HG03139 (cell line): ENCODE measurements at regions not wholly inside any gene's neighbourhood (a gene's known extent, or its start where the extent isn't known, plus 50 kb on each side); places are given as distances from the start of the nearest gene placed in this dataset.

Source experiments
- ATAC-seq: cut with Tn5 transposase; IDR thresholded peaks from one replicate; pipeline ENCODE4 v1.9.1; 2021; ENCODE audit not compliant: unreplicated experiment

DNA sequence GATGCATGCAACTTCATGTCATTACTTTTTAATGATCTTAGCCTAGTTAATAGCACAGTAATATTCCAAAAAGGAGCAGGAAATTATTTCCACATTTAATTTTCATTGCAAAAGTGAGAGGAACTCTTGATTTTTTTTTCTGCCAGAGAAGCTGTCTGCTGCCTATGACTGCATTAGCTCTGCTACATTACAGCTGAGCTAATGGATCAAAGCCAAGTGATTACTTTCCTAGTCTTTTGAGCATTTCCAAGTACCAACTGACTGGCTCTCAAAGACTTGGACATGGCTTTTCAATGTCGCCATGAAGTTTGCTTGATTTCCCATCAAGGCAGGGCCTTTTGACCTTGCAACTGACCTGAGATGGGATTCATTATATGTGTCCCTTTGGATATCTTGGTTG is 356.6 kb upstream of the XYLT1 start:
- ATAC-seq = no peak

GRCh38 chr16:17817943-17818342 is 347.2 kb upstream of the XYLT1 start:
- ATAC-seq = no peak

- ATAC-seq = no peak
Observed at GRCh38 chr16:17817260-17817659, 346.5 kb upstream of the XYLT1 start.

DNA sequence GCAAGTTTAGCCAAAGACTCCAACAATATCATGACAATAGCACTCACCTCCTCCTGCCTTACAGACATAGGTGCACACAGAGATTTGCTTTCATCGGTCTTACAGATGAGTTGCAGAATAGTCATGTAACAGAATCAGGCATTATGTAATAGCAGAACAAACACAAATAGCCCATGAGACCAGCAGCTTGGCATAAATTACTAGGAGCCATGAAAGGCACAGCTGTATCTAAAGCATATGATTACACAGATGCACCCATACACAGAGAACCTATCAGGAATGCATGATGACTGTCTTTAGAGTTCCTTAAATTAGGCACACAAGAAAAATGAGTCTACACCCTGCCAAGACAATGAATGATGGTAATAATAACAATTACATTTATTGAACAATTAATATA is 342.0 kb upstream of the XYLT1 start:
- no peak for ATAC-seq

DNA sequence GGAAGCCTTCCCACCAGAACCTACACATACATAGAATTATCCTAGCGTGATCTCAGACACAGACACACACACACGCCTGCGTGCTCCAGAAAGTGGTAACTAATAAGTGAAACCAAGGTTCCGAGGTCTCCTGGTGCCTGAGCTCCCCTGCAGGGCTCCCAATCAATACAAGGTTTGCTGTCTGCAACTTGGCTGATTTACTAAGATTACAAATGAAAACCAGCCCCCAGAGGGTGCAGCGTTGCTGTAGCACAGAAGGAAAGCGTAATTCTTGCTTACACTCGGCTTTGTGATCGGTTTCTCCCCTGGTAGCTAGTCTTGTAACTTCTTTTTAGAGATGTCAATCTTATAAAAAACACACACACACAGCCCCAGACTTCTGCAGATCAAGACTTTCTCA is 334.1 kb upstream of the XYLT1 start:
- ATAC-seq = no peak

DNA sequence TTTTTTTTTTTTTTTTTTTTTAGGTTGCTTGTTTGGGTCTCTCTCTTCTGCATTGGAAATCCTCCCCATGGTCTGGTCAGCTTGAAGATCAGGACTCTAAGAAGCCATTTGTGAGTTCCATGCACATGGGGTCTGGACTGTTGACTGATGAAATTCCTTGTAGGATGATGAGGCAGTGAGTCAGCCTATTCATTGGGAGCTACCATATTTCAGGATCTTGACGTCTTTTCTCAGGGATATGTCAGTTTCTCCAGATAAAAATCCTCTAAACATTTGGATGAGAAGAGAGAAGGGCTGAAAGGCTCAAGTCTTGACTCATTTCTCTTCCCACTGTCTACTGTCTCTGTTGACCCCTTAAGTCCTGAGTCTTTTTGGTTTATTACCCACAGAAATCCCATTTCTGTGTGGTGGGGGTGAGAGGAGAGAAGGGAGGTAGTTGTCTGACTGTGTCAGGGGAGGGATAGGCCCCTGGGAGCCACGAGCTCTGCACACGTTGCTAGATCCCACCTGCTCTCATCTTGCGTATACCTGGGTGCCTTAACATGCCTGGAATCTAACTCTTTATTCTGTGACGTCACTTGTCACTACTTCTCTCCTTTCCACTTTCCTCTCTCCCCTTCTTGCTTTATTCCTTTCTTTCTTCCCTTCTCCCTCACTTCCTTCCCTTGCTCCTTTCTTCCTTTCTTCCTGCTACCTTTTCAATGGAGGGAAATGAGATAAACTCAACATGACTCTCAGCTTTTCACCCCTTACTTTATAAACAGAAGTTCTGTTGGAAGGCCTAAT is 333.1 kb upstream of the XYLT1 start:
- no peak for ATAC-seq

- no peak for ATAC-seq
Observed at GRCh38 chr16:17802571-17802970, 331.8 kb upstream of the XYLT1 start.

DNA sequence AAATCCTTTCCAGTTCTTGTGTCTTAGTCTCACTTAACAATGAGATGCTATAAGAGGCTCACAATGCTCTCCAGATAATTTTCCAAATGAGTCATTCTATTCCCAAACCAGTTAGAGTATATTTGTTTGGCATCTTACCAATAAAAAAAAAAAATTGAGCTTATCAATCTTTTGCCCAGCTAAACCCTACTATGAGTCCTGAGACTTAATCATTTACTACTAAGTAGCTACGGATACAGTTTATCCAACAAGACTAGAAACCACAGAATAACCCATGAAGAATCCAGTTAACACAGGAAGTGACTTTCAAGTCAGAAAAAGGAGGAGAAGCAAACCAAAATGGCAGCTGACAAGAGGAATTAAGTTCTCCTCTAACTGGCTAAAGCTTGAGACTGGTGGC is 330.3 kb upstream of the XYLT1 start:
- no peak for ATAC-seq

- ATAC-seq = no peak
Observed at GRCh38 chr16:17798716-17799115, 328.0 kb upstream of the XYLT1 start.

GRCh38 chr16:17793354-17793753 is 322.6 kb upstream of the XYLT1 start:
- no peak for ATAC-seq

GRCh38 chr16:17784073-17784472 is 313.3 kb upstream of the XYLT1 start:
- no peak for ATAC-seq

DNA sequence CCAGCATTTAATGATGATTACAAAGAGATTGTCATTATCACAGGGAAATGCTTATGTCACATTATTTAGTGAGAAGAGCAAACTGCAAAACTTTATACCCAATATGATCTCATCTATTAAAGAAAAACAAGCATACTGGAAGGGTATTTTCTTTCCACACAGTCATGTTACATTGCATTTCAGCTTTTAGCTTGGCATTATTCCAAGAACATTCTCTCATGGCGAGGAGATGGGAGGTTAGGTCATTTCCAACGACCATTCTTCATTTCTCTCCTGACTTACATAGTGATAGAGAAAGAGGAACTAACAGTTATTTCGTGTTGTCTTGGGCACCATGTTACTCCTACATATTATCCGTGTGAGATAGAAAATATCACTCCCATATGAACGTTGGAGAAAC is 309.4 kb upstream of the XYLT1 start:
- no peak for ATAC-seq

DNA sequence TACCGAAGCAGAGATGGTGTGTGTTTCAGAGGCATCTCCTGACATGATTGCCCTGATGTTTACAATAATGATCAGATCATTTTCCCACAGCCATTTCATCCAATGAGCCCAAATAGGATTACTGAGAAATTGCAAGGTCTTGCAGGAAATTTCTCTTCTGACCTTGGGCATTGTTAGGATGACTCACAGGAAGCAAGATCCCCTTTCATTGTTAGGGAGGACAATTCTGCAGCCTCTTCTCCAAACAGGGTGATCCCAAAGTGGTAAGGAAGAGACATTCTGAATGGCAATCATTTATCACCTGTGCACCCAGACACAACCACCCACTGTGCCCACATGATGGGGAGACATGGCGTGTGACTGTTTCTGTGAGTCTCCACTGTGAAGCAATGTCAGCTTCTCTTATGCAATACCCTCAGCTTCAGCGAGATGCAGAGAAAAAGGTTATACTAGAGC is 306.7 kb upstream of the XYLT1 start:
- ATAC-seq = no peak

- ATAC-seq = no peak
Observed at GRCh38 chr16:17776888-17777287, 306.1 kb upstream of the XYLT1 start.

DNA sequence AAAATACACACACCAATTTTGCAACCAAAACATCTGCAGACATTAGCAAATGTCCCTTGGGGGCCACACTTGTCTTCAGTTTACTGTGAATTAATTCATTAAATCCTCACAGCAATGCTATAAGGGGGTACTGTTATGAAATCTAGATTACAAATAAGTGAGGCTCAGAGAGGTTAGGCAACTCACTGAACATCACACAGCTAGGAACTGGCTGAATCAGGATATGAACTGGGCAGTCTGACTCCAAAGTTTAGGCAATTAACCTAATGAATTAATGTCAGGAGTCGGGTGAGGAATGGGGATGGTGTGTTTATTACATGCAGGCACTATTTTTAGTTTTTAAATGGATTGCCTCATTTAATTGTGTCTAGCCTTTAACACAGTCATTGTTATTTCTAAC is 305.7 kb upstream of the XYLT1 start:
- ATAC-seq = no peak

DNA sequence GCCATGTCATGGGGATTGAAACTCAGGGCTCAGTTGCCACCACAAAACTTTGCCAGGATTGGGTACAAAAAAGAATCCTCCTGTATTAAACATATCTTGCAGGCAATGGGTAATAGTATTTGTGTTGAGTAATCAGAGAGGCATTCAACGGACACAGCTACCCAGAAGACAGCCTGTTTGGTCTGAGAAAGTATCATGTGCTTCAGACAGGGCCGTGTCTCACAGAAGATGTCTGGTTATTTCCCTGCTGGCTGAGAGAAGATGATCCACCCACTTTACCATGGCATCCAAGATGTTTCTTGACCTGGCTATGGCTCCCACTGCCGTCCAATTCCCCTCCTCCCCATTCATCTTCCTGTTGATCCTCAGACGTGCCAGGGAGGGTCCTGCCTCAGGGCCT is 304.3 kb upstream of the XYLT1 start:
- ATAC-seq = no peak

DNA sequence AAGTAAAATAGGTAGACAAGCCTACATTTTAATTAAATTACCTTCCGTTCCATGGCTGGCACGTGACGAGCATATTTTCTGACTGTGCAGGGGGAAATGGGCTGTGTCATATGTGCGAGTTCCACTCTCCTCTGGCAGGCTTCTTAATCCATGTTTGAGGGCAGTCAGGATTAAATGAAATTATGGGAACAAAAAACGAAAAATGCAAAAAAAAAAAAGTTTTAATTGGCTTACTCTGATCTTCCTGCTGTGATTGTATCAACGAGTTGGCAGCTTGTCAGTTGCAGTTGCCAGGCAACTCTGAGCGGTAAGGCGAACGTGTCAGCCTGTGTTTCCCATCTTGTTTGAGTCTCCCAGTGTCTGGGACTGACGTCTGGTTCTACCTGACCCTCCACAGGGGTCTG is 302.9 kb upstream of the XYLT1 start:
- no peak for ATAC-seq

DNA sequence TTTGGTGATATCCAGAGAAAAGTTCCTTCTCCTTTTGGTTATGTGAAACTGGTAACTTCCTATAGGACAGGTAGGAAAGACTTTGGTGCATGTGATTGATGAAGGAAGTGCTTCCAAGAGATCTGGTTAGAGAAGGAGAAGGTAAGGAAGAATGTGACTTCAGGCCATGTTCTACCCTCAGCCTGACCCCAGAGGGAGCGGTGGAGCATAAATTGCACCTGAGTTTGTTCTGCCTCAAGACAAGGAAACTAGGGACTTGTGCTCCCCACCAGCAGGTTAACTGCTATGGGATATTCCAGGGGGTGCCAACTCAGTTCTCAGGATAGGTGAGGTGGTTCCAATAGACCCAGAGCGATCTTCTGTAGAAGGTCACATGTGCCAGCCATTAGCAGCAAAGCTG is 299.3 kb upstream of the XYLT1 start:
- ATAC-seq = no peak

- ATAC-seq = no peak
Observed at GRCh38 chr16:17769065-17769464, 298.3 kb upstream of the XYLT1 start.

GRCh38 chr16:17768257-17768656 is 297.5 kb upstream of the XYLT1 start:
- no peak for ATAC-seq

DNA sequence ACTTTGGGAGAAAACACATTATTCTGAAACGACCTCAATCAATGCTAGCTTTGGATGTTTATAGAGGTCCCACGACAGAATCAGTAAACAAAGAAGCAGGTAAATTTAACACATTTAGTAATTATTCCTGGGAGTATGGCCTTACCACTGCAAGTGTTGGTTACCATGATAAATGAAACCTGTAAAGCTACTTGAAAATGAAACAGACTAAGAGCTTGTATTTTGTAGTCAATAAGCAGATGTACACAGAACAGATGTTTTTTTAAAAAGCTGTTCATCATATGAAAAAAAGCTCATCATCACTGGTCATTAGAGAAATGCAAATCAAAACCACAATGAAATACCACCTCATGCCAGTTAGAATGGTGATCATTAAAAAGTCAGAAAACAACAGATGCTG is 295.3 kb upstream of the XYLT1 start:
- no peak for ATAC-seq

GRCh38 chr16:17759451-17760390 is 289.0 kb upstream of the XYLT1 start:
- no peak for ATAC-seq
